Testis (tissue), 2 donors: ENCODE measurements at regions not wholly inside any gene's neighbourhood (a gene's known extent, or its start where the extent isn't known, plus 50 kb on each side); places are given as distances from the start of the nearest gene placed in this dataset.

Experiments used
- CTCF ChIP-seq, 3 experiments: fragments of 450-650 bp in 2 of 3; fragments of 200-600 bp in 1 of 3; sonication (generic) in 1 of 3; IDR thresholded peaks; one replicate each; pipeline ENCODE4 v1.5.1; 2016 to 2019; ENCODE audit warnings: antibody characterized with exemption in 3 of 3, mild to moderate bottlenecking in 2 of 3, moderate library complexity in 1 of 3
- POLR2A ChIP-seq: fragments of 450-650 bp; IDR thresholded peaks from one replicate; pipeline ENCODE4 v1.6.1; 2017; ENCODE audit warnings: antibody characterized with exemption, mild to moderate bottlenecking, moderate library complexity

DNA sequence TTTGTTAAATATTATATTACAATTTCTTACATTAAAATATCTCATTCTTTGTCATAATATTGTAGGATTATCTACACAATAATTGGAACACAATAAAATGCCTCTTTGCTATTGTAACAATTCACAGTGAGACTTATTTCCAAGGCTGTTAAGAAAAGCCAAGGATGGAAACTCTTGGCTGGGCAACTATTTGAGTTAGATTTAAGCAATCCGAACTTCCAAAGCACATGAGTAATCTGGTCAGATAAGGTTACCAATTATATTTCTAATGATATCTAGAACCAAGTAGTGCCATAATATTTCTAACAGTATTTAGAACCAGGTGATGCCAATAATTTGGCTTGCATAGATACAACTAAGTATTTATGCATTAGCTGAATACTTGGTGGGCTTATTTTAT lies 154.7 kb upstream of the KCNK2 start:
- TF ChIP-seq CTCF (IDR thresholded peaks at IDR 0.05) = no peak
- no peak for TF ChIP-seq POLR2A
